Activated CD4-positive, alpha-beta T cell treated with anti-CD3 and anti-CD28 coated beads, Interleukin-10, Interleukin-2, amounts not matched to agents 100 ng/mL and 50 ng/mL, durations not matched to agents 16 hours and 8 hours (primary cell): ENCODE measurements at regions not wholly inside any gene's neighbourhood (a gene's known extent, or its start where the extent isn't known, plus 50 kb on each side); places are given as distances from the start of the nearest gene placed in this dataset.

Experiments
- DNase-seq: peaks from one replicate; pipeline ENCODE4 v3.0.0-alpha.2; 2020

GRCh38 chr7:18370633-18371032, 124.9 kb upstream of the HDAC9 start:
- DNase-seq = no peak

GRCh38 chr7:18378989-18379605, 116.5 kb upstream of the HDAC9 start:
- DNase-seq = no peak

DNA sequence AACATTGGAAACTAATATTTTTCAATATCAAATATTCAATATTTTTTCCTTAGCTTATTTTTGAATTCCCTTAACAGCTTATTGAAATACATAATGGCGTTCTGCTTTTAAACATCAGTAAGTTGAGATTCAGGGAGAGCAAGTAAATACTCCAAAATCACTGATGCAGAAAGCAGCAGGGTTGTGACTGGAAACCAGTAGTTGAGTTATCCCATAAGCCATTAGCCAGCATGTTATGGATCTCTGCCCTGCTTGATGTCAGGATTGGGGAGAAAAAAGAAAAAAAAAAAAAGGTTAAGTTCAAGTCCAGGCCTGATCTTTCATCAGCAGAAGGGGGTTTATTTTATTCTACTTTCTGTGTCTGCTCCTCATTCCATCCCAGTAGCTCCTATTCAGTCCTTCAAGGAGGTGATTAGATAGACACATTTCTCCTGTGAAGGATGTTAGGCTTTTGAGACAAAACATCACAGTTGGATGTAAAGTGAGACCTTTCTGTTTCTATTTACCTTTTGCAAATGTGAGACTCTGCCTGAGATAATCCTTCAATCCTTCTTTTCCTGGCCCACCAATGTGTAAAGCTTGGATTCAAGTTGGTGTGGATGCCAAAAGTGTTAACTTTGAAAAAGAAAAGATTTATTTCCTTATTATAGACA, 110.9 kb upstream of the HDAC9 start:
- no peak for DNase-seq

GRCh38 chr7:18386607-18387006, 108.9 kb upstream of the HDAC9 start:
- no peak for DNase-seq

DNA sequence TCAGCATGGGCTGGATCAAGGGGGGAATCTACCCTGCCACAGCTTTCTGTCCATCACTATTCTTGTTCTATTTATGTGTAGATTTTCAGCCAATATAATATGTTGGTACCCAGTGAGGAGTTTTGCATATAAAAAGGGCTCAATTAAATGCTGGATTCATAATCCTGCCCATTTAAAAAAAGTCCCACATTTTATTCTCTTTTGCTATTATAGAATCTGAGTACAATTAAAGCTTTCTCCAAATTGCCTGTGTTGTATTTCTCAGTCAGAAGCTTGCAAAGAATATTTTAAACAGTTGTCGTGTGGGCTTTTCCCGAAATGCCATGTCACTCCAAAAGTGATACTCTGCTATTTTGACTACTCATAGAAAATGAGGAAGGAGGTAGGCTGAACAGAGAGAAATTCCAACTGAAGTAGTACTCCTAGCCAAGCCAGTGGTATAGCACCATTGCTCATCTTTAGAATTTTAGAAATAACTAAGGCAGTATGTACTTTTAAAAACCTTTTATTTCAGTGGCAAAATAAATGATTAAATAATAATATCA, 108.3 kb upstream of the HDAC9 start:
- DNase-seq = no peak

DNA sequence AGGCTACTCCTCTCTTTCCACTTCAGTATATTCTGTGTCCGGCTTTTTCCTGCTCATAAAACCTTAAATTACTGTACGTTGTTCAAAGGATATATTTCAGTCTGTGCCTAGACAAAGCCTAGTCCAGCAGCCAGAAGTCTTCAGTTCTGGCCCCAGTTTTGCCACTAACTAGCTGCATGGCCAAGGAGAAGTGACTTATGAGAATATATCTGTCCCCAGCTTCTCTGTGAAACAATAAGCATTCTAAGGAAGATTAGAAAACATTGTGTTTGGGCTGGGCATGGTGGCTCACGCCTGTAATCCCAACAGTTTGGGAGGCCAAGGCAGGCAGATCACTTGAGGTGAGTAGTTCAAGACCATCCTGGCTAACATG, 105.0 kb upstream of the HDAC9 start:
- DNase-seq = no peak

DNA sequence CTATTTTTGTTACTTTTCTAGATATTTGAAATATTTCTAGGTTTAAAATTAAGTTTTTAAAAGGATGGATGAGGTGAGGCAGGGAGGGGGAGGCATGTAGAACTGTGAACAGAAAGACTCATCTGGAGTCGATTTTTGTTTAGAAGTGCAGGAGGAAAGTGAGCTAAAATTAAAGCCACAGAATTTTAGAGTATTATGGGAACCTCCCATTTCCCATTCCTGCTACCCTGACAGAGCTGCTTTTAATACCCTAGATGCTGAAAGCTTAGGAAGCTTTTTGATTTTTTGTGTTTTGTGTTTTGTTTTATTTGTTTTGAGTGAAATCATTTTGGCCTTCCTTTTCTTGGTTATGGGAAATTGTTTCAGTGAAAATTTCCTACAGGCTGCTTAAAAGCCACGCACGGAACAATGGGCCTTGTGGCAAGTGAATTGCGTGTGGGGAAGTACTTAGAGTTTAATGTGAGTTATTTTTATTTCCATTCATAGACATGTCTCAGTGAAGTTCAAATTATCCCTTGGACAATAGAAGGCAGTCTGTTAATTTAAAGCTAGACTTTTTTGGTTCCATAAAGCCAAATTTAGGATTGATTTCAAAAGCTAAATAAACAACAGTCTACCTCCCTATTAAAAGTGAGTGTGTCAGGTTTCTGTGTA, 102.0 kb upstream of the HDAC9 start:
- no peak for DNase-seq

DNA sequence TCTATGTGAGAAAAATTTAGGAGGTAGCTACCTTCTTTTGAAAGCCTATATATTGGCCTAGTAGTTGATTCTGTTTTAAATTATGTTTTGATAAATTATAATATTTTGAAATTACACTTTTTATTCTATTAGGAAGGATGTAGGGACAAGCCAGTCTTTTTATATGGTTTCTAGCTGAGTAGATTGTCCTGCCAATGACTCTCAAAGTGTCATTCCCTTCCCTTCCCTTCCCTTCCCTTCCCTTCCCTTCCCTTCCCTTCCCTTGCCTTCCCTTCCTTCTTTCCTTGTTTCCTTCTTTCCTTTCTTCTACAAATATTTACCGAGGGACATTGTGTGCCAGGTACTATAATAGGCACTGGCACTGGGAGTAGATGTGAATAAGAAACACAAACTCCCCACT, 99.7 kb upstream of the HDAC9 start:
- no peak for DNase-seq

- DNase-seq = no peak
Measured at GRCh38 chr7:18396953-18397352, 98.6 kb upstream of the HDAC9 start.

DNA sequence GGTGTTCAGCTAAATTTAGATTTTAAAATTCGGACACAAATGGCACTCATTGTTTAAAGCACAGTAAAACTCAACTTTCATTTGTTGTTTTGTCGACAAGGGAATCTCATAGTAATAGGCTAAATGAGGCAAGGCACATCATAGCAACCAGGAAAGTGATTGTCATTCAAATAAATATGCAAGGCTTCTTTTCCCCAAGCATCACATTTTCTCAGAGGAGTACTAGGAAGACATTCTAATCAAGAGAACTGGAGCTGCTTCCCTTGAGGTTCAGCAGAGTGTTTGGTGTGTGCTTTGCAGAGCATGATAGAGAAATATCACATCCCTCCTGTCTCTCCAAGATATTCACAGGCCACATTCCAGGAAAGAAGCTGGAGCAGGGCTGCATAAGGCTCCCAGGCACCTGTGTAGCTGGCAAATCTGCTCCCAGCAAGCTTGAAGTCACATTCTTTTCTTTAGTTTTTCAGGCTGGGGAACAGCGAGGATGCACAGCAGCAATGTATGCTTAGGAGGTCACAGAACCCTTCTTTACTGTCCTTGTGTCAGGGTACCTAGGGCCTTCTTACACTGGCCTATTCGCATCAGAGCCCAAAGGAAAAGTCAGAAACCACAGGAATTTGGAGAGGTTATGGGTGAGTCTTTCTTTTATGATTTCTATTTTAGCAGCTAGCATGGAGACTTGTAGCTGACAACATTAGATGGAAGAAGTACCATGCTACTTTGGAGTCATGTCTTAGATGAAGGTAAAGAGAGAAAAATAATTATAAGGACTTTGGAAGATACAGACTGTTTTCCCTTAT, 95.9 kb upstream of the HDAC9 start:
- DNase-seq = no peak

DNA sequence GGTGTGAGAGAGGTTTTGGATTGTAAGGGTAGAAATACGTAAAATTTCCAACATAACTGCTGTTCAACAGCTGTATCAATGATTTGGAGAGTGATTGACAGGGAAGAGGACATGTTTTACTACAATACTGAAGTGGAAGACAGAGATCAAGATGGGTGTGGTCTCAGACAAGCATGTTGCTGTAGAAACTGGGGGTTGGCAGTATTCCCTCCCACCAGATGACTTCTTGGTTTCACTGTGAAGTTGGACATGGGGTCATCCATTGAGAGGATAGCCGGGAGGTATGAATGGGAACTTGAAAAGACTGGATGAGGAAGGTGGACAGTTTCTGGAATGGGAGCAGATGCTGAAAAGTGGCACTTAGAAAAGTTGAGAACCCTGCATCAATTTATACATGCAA, 95.3 kb upstream of the HDAC9 start:
- no peak for DNase-seq

DNA sequence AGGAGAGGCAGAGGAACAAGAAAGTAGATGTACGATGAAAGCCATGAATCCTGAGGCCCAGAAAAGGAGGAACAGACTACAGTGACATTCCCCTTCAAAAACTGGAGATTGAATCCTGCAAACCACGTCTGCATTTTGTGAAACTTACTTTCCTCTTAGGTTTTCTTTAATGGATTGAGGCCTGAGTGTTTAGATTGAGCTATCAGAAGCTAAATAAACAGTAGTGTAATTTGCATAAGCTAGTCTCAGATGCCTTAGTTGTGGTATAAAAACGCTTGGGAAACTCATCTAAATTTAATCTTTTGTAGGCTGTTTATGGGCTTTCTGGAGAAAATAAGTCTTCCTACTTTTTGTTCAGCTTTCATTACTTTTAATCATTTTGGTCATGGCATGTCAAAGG, 94.8 kb upstream of the HDAC9 start:
- no peak for DNase-seq

DNA sequence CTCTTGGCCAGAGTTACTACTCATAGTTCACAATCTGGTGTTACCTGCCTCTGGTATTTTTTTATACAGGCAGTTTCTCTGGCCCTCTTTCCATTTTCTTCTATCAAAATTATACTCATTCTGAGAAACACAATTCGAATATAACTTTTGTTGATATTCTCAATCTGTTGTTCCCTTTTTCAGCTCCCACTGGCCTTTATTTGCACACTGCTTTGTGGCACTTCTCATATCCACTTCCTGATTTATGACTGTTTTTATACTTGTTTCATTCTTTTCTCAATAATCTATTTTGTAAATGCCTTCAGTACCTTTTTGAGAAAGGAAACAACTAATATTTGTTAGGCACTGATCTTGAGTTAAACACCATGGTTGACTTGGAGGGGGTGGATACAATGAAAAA, 93.8 kb upstream of the HDAC9 start:
- DNase-seq = no peak

GRCh38 chr7:18402488-18403183, 92.9 kb upstream of the HDAC9 start:
- DNase-seq = no peak

GRCh38 chr7:18405726-18406125, 89.8 kb upstream of the HDAC9 start:
- no peak for DNase-seq

DNA sequence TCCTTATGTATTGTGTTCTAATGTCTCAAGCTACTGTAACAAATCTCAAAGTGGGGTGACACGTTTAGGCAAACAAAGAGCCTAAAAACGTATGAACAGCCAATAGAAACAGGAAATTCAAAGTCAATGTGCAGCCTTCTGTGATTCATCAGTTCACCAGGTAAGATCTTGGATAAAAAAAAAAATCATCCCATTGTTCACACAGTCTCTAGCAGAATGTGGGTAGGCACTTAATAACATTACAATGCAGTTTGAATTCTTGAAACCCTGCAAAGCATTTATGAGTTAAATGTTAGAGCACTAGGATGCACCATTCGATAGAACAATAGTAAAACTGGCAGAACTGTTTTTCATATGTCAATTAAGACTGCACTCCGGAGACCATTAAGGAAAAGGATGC, 88.2 kb upstream of the HDAC9 start:
- DNase-seq = no peak

DNA sequence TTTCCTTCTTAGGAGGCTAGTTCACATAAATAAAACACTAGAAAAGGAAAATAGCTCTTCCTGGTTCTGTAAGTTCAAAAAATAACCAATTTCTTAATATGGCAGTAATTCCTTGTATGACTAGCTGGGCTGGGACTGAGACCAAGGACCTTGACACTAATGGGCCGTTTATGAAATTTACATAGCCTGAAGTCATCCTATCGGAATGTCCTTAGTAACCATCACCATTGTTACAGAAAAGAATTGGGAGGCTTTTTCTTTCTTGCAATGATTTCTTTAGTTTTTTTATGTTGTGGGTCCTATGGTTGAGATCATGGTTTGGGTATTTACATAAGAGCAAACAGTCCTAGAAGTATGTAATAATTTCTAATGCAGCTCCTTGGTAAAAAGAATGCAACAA, 87.1 kb upstream of the HDAC9 start:
- DNase-seq = no peak

DNA sequence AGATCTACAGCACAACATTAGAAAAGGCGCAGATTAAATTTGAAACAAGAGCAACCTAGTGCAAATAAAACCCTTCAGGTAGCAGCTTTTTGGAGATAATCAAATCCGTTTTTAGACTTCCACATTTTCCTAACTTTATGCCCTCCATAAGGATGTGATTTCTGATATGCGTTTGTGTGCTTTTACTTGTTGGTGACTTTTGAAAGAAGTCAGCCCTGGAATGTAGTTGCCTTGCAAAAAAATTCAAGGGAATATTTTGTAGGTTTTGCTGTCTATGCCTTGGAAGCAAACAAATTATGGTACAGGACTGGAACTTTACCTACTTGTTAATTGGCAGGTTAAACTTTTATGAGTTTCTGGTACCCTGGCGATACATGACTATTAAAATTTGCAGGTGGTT, 86.7 kb upstream of the HDAC9 start:
- DNase-seq = no peak

- no peak for DNase-seq
Measured at GRCh38 chr7:18413447-18413846, 82.1 kb upstream of the HDAC9 start.

DNA sequence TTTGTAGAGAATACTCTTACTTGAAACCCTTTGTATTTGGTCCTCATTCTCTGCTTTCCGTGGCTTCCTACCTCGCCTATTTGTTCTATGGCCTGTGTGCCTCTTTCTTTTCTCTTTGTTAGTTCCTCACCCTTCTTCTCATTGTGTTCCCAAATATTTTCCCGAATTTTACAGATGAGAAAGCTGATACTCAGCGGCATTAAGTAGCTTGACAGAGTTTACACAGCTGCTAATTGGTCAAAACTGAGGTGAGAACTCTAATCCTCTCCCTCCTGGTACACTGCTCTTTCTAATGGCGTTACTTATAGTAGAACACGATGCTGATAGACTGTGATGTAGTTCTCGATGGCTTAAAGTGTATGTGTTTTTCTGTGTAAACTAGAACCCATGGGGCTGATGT, 80.7 kb upstream of the HDAC9 start:
- no peak for DNase-seq

DNA sequence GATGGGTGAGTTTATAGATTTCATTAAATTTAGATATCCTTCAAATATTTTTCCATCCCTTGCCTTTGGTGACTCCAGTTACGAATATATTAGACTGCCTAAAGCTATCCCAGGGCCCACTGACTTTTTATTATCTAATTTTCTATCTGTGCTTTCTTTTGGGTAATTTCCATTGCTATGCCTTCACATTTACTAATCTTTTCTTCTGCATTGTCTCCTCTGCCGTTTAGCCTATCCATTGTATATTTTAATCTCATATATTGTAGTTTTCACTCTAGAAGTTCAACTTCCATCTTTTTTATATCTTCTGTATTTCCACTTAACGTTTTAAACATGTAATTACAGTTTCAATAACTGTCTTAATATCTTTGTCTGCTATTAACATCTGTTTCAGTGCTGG, 78.6 kb upstream of the HDAC9 start:
- DNase-seq = no peak

DNA sequence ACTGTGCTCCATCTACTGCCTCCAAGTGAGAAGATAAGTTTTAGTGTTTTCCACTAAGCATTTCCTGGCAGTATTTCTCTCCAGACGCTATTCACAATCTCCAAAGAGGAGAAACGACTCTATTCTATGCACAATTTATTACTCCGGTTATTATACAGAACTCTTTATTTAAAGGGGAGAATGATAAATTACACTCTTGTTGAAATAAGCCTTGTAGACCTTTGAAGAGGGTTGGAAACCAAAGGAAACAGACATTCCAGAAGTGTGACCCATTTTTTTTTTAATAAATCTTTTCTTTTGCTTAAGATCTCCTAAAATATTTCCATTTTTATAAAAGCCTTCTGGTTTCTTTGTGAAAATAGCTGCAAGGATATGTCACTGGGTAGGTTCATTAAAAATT, 76.1 kb upstream of the HDAC9 start:
- no peak for DNase-seq

- DNase-seq = no peak
Measured at GRCh38 chr7:18420108-18420507, 75.4 kb upstream of the HDAC9 start.
